ENCODE measurements at regions not wholly inside any gene's neighbourhood (a gene's known extent, or its start where the extent isn't known, plus 50 kb on each side); places are given as distances from the start of the nearest gene placed in this dataset.

DNA sequence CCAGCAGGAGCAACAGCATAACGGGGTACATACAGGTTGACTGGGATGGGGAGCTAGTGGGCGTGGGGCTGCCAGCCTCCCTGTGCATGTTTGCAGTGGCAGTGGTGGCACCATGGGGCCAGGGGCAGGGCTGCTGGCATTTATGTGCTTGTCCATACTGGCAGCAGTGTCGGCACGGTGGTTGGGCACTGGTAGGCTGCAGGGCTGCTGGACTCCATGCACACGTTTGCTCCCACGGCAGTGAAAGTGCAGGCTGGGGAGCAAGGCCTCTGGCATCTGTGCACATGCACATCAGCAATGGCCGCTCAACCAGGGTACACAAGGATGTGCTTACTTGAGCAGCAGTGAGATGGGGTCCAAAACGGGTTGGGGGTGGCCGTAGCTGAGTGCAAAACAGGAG lies 159.5 kb upstream of the KHDRBS2 start:
- H3K36me3 ChIP-seq (ENCODE audit: control insufficient read depth in 1 of 2, insufficient read depth in 2 of 2, low read length in 2 of 2), result no peaks in the 10 kb centered on the region
- H3K9ac ChIP-seq (ENCODE audit: low read length), result no peak overlapping the region
- intact Hi-C loops (cut with micrococcal nuclease), result no loop called here
- no TSS peak for BruUV-seq (replicated peaks)
- H3K9me2 ChIP-seq (ENCODE audit: insufficient read depth), result no peaks in the 10 kb centered on the region
- no peak for DNase-seq (ENCODE audit: low read depth, low spot score)
- ATAC-seq, result no peak
- H2AFZ ChIP-seq (ENCODE audit: low read depth, low read length, poor library complexity, severe bottlenecking), result no peak overlapping the region
- H3K4me1 ChIP-seq (ENCODE audit: control insufficient read depth in 1 of 2, insufficient read depth in 2 of 2, low read length in 2 of 2), result no peaks in the 10 kb centered on the region
- TF ChIP-seq SIN3A (IDR thresholded peaks at IDR 0.05; ENCODE audit: low read depth) (no peak), POLR2AphosphoS5 (IDR thresholded peaks at IDR 0.05; ENCODE audit: low read depth, low read length) (no peak), YY1 (IDR thresholded peaks at IDR 0.05; ENCODE audit: extremely low read depth, insufficient replicate concordance, low read depth, low read length) (no peak), SP1 (IDR thresholded peaks at IDR 0.05; ENCODE audit: low read depth) (no peak), RAD21 (IDR thresholded peaks at IDR 0.05; ENCODE audit: low read depth) (no peak), SRF (IDR thresholded peaks at IDR 0.05; ENCODE audit: low read depth) (no peak), POLR2A (IDR thresholded peaks at IDR 0.05; ENCODE audit: borderline replicate concordance, extremely low read depth, insufficient read depth, insufficient read length) (no peak), TCF7L2 (IDR thresholded peaks at IDR 0.05; ENCODE audit: borderline replicate concordance, extremely low read depth, insufficient read depth, insufficient read length) (no peak), EGR1 (IDR thresholded peaks at IDR 0.05; ENCODE audit: low read depth) (no peak), JUND (IDR thresholded peaks at IDR 0.05) (no peak), CBX3 (IDR thresholded peaks at IDR 0.05; ENCODE audit: low read depth) (no peak), ZFX (IDR thresholded peaks at IDR 0.05) (no peak)
- TF ChIP-seq, protein P1, sequence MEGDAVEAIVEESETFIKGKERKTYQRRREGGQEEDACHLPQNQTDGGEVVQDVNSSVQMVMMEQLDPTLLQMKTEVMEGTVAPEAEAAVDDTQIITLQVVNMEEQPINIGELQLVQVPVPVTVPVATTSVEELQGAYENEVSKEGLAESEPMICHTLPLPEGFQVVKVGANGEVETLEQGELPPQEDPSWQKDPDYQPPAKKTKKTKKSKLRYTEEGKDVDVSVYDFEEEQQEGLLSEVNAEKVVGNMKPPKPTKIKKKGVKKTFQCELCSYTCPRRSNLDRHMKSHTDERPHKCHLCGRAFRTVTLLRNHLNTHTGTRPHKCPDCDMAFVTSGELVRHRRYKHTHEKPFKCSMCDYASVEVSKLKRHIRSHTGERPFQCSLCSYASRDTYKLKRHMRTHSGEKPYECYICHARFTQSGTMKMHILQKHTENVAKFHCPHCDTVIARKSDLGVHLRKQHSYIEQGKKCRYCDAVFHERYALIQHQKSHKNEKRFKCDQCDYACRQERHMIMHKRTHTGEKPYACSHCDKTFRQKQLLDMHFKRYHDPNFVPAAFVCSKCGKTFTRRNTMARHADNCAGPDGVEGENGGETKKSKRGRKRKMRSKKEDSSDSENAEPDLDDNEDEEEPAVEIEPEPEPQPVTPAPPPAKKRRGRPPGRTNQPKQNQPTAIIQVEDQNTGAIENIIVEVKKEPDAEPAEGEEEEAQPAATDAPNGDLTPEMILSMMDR (IDR thresholded peaks at IDR 0.05 in 2 of 3, conservative IDR thresholded peaks at IDR 0.05 in 1 of 3; ENCODE audit: borderline replicate concordance in 1 of 3, insufficient read depth in 1 of 3, low read depth in 2 of 3, low read length in 2 of 3), result no peak
- TF ChIP-seq, protein P2, sequence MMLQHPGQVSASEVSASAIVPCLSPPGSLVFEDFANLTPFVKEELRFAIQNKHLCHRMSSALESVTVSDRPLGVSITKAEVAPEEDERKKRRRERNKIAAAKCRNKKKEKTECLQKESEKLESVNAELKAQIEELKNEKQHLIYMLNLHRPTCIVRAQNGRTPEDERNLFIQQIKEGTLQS (IDR thresholded peaks at IDR 0.05), result no peak
- no peak overlapping the region for H3K27ac ChIP-seq (ENCODE audit: low read depth, low read length)
- POLR2A ChIA-PET, result no interaction called here
- H4K20me1 ChIP-seq (ENCODE audit: insufficient read depth), result no peaks in the 10 kb centered on the region
- RAD21 ChIA-PET (ENCODE audit: low non-redundant PET in 1 of 2, low total read pairs in 2 of 2, uncharacterized antibody in 2 of 2, unreplicated experiment in 2 of 2), result no interaction called here
- no peak overlapping the region for H3K4me3 ChIP-seq (replicated peaks in 1 of 2; ENCODE audit: low read depth in 1 of 2, low read length in 2 of 2)
- CTCF ChIA-PET, result no interaction called here
- H3K79me2 ChIP-seq (ENCODE audit: insufficient read depth, low read length), result no peaks in the 10 kb centered on the region
- H3K27me3 ChIP-seq (ENCODE audit: insufficient read depth, low read length), result no peaks in the 10 kb centered on the region
- H3K4me2 ChIP-seq (ENCODE audit: low read length), result no peak overlapping the region
- H3K9me3 ChIP-seq (ENCODE audit: control insufficient read depth in 1 of 2, insufficient read depth in 1 of 2, low read depth in 1 of 2, low read length in 2 of 2), result peaks cover 7 to 19% of the 10 kb centered on the region in 2 experiments; a peak in 2 of 4 replicates
